ENCODE measurements at regions not wholly inside any gene's neighbourhood (a gene's known extent, or its start where the extent isn't known, plus 50 kb on each side); places are given as distances from the start of the nearest gene placed in this dataset.
"Not testable (repeated sequence)": the region's sequence is repeated elsewhere in the genome, so short reads cannot be mapped to it uniquely, and the experiment has no call there.

DNA sequence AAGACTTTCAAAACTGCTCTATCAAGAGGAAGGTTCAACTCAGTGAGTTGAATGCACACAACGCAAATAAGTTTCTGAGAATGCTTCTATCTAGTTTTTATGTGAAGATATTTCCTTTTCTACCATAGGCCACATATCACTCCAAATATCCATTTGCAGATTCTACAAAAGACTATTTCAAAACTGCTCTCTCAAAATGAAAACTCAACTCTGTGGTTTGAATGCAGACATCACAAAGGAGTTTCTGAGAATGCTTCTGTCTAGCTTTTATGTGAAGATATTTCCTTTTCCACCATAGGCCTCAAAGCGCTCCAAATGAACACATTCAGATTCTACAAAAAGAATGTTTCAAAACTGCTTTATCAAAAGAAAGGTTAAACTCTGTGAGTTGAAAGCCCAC lies 1093.1 kb upstream of the DEFB115 start:
- intact Hi-C loops (cut with micrococcal nuclease); DNase-seq; H3K4me3 ChIP-seq: not testable (repeated sequence)

DNA sequence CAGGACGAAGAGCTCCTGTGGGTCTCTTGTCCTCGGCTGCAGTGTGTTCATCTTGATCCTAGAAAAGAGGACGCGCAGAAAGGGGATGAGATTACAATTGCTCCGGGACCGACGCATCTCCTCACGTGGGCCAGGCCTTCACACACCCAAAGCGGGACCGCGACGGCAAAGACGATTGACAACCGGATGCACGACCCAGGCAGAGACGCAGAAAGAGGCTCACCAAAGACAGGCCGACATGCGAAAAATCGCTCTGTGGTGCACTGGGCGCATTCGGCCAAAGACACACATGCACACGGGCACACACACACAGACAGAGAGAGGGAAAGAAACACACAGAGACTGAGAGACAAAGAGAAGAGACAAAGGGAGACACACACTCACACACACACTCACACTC lies 1089.9 kb upstream of the DEFB115 start:
- H3K9me3 ChIP-seq (replicated peaks): no peaks in the 10 kb centered on the region
- no peaks in the 10 kb centered on the region for H3K4me1 ChIP-seq
- H3K36me3 ChIP-seq: no peaks in the 10 kb centered on the region
- intact Hi-C loops (cut with micrococcal nuclease): no loop called here
- no peak overlapping the region for H3K4me3 ChIP-seq
- H3K27me3 ChIP-seq (ENCODE audit: low read depth): no peaks in the 10 kb centered on the region
- no peak for DNase-seq
- TF ChIP-seq, protein P1, sequence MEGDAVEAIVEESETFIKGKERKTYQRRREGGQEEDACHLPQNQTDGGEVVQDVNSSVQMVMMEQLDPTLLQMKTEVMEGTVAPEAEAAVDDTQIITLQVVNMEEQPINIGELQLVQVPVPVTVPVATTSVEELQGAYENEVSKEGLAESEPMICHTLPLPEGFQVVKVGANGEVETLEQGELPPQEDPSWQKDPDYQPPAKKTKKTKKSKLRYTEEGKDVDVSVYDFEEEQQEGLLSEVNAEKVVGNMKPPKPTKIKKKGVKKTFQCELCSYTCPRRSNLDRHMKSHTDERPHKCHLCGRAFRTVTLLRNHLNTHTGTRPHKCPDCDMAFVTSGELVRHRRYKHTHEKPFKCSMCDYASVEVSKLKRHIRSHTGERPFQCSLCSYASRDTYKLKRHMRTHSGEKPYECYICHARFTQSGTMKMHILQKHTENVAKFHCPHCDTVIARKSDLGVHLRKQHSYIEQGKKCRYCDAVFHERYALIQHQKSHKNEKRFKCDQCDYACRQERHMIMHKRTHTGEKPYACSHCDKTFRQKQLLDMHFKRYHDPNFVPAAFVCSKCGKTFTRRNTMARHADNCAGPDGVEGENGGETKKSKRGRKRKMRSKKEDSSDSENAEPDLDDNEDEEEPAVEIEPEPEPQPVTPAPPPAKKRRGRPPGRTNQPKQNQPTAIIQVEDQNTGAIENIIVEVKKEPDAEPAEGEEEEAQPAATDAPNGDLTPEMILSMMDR (IDR thresholded peaks at IDR 0.05; ENCODE audit: borderline replicate concordance): no peak
- H3K27ac ChIP-seq (replicated peaks): no peak overlapping the region

More for the DNA sequence above, 1093.1 kb upstream of the DEFB115 start:
- not testable (repeated sequence) for H3K4me1 ChIP-seq; H3K36me3 ChIP-seq; H3K27me3 ChIP-seq (ENCODE audit: low read depth); H3K9me3 ChIP-seq (replicated peaks); H3K27ac ChIP-seq (replicated peaks)

DNA sequence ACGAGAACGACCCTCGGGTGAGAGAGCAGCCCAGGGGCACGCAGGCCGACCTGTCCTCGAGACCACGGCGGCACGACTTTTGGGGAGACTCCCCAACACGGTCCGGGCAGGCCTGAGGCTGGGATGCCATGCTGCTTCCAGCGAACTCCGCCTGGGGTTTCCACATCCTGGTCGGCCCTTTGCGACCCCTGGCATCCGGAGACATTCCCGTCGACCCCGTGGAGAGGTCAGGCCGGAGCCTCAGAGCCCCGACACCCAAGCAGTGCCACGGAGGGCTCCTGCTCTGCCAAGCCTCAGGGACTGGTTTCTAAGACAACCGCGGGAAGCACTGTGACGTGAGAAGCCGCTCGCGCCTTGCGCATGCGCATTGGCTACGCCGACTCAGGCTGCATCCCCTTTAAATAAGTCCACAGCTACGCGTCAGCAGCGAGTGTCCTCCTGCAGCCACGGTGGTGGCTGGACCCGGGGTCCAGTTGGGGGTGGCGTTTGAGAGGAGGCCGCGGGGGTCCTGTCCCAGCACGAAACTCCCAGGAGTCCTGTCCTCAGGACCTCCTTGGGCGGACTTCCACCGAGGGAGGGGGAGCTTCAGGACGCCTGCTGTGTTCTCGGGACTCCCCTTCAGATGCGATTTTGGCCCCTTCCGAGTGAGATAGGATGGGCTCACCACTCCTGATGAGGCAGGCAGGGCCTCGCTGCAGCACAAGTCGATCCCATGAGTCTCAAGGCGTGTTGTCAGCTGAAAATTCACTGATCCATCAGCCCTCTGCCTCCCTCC lies 1089.3 kb upstream of the DEFB115 start:
- Histone ChIP-seq H3K36me3 (no peaks in the 10 kb centered on the region), H3K9me3 (replicated peaks) (no peaks in the 10 kb centered on the region), H3K27me3 (ENCODE audit: low read depth) (no peaks in the 10 kb centered on the region), H3K4me1 (no peaks in the 10 kb centered on the region), H3K4me3 (no peak overlapping the region), H3K27ac (replicated peaks) (no peak overlapping the region)
- TF ChIP-seq, protein P1 (IDR thresholded peaks at IDR 0.05; ENCODE audit: borderline replicate concordance): no peak
- no peak for DNase-seq
- intact Hi-C loops (cut with micrococcal nuclease): no loop called here

DNA sequence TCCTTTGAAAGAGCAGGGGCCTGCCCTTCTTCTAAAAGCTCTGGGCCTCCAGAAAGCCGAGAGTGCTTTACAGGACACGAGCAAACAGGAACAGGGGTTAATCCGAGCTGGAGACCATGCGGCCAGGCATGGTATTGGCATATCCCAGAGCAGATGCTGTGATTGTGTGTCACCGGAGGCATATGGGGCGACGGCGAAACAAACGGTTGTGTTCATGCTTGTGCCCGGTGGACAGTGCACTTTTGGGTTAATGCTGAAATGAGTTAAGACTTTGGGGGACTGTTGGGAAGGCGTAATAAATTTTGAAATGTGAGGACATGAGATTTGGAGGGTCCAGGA lies 1088.7 kb upstream of the DEFB115 start:
- H3K4me1 ChIP-seq: no peaks in the 10 kb centered on the region
- no peak overlapping the region for H3K4me3 ChIP-seq
- H3K9me3 ChIP-seq (replicated peaks): no peaks in the 10 kb centered on the region
- TF ChIP-seq, protein P1 (IDR thresholded peaks at IDR 0.05; ENCODE audit: borderline replicate concordance): no peak
- no peak for DNase-seq
- H3K27ac ChIP-seq (replicated peaks): no peak overlapping the region
- intact Hi-C loops (cut with micrococcal nuclease): no loop called here
- H3K27me3 ChIP-seq (ENCODE audit: low read depth): no peaks in the 10 kb centered on the region
- no peaks in the 10 kb centered on the region for H3K36me3 ChIP-seq

DNA sequence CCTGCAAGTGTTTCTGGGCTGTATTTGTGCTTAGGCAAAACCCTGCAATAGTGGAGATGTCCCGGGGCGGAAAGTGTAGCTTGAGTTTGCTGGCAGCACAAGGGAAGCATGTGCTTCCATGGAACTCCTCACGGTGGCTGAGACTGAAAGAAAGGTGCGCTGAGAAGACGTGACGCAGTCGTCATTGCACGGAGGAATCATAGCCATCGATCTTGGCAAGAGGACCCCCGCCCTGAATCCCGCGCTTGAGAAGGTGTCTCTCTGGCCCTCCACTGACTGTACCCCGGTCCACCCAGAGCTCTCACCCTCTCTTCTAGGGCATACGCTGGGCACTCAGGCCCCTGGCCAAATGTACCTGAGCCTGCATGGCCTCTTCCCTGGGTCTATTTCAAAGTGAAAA lies 1081.8 kb upstream of the DEFB115 start:
- no peaks in the 10 kb centered on the region for H3K27me3 ChIP-seq (ENCODE audit: low read depth)
- no peak for DNase-seq
- H3K4me1 ChIP-seq: no peaks in the 10 kb centered on the region
- H3K4me3 ChIP-seq: no peak overlapping the region
- H3K36me3 ChIP-seq: no peaks in the 10 kb centered on the region
- intact Hi-C loops (cut with micrococcal nuclease): no loop called here
- no peaks in the 10 kb centered on the region for H3K9me3 ChIP-seq (replicated peaks)
- TF ChIP-seq, protein P1 (IDR thresholded peaks at IDR 0.05; ENCODE audit: borderline replicate concordance): no peak
- H3K27ac ChIP-seq (replicated peaks): no peak overlapping the region

DNA sequence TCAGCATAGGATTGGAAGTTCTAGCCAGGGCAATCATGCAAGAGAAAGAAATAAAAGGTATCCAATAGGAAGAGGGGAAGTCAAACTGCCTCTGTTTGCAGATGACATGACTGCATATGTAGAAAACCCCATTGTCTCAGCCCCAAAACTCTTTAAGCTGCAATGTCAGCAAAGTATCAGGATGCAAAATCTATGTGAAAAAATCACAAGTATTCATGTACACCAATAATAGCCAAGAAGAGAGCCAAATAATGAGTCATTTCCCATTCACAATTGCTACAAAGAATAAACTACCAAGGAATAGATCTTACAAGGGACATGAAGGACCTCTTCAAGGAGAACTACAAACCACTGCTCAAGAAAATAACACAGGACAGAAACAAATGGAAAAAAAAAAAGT lies 1074.3 kb upstream of the DEFB115 start:
- intact Hi-C loops (cut with micrococcal nuclease): not testable (repeated sequence)

DNA sequence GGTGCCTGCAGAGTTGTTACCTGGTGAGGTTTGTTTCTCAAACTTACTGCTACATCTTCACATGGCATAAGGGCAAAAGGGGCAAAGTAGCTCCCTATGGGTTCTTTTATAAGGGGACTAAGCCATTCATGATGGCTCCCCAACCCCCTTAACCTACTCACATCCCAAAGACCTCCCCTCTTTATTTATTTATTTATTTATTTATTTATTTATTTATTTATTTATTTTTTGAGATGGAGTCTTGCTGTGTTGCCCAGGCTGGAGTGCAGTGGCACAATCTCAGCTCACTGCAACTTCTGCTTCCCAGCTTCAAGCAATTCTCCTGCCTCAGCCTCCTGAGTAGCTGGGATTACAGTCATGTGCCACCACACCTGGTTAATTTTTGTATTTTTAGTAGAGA lies 1065.7 kb upstream of the DEFB115 start:
- H3K36me3 ChIP-seq; H3K27me3 ChIP-seq (ENCODE audit: low read depth); H3K9me3 ChIP-seq (replicated peaks); H3K27ac ChIP-seq (replicated peaks); DNase-seq; intact Hi-C loops (cut with micrococcal nuclease); H3K4me3 ChIP-seq; H3K4me1 ChIP-seq: not testable (repeated sequence)

More for the DNA sequence above, 1074.3 kb upstream of the DEFB115 start:
- not testable (repeated sequence) for DNase-seq; H3K4me3 ChIP-seq; H3K36me3 ChIP-seq; H3K27ac ChIP-seq (replicated peaks); H3K27me3 ChIP-seq (ENCODE audit: low read depth); H3K4me1 ChIP-seq
- peaks cover 13% of the 10 kb centered on the region for H3K9me3 ChIP-seq (replicated peaks)

DNA sequence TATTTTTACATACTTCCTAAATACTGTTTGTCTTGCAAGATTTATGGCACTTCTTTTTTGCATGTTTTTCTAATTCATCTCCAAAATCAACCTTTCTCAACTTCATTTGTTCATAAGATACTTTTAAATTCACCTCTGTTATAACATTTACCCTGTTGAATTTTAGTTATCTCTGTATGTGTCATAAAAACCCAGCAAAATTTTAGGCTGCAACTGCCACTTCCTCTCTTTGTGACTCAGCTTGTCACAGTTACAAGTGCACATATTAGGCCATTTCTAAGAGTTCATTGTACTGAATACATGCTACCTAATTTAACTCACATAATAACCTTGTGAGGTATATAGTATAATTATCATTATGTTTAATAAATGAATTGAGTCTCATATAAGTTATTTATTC lies 1023.0 kb upstream of the DEFB115 start:
- peaks cover 10% of the 10 kb centered on the region for H3K9me3 ChIP-seq (replicated peaks)
- H3K27ac ChIP-seq (replicated peaks); H3K4me3 ChIP-seq; H3K36me3 ChIP-seq; intact Hi-C loops (cut with micrococcal nuclease); H3K27me3 ChIP-seq (ENCODE audit: low read depth); DNase-seq; H3K4me1 ChIP-seq: not testable (repeated sequence)

DNA sequence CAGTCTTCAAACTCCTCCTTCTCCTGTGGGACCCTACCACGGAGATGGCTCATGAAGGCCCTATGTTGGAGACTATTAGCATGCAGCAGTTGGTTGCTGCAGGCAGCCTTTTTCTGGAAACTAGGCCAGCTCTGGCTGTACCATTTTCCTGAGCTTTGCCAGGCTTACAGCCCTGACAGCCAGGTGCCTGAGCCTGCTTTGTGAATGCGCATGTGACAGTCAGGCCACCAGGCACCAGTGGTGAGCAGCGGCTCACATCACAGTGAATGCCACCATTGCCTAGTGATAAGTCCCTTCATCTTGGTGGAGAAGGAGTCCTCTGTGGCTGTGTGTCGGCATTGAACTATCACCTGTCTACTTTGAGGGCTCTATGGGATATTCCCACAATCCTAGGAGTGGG lies 982.4 kb upstream of the DEFB115 start:
- H3K4me1 ChIP-seq; H3K4me3 ChIP-seq; H3K36me3 ChIP-seq; H3K27me3 ChIP-seq (ENCODE audit: low read depth); DNase-seq; H3K27ac ChIP-seq (replicated peaks); intact Hi-C loops (cut with micrococcal nuclease); H3K9me3 ChIP-seq (replicated peaks): not testable (repeated sequence)
